HG03521 (cell line): ENCODE measurements at regions not wholly inside any gene's neighbourhood (a gene's known extent, or its start where the extent isn't known, plus 50 kb on each side); places are given as distances from the start of the nearest gene placed in this dataset.

ENCODE experiments used
- ATAC-seq: cut with Tn5 transposase; IDR thresholded peaks from one replicate; pipeline ENCODE4 v1.9.1; 2021; ENCODE audit warnings: mild to moderate bottlenecking, moderate library complexity; ENCODE audit not compliant: unreplicated experiment

DNA sequence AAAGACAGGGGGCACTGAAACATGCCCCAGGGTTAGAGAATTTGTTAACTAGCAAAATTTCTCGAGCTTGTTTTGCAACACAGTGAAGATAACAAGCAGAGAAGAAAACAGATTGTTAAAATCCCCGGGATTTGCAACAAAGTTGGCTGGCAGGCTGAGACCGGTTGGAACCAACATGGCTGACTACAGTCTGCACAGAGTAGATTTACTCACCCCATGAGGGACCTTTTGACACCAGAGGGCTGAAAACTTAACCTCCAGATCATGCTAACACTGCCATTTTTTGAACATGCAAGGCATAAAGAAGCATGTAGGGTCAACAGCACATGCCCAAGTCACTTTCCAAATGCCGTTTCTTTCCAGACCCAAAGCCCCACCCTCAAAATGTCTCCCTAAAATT is 95.2 kb upstream of the TMEM26 start:
- no peak for ATAC-seq

- no peak for ATAC-seq
Observed at GRCh38 chr10:61547297-61547696, 94.1 kb upstream of the TMEM26 start.

- ATAC-seq: no peak
Observed at GRCh38 chr10:61545170-61545569, 92.0 kb upstream of the TMEM26 start.

DNA sequence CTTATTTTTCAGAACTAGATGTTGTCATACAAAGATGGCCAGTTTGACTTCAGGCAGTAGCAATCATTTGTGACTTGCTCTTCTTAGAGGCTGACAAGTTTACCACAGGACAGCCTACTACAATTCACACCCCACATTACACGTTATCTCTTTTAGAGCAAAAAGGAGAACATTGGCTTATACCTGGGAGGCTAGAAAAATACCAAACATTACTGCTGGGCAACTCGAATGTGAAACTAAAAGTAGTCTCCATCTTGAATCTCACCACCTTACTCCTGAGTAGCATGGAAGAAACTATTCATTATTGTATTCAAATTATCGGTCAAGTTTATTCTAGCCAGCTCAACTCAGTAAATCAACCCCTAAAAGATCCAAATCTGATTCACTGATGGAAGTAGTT is 90.7 kb upstream of the TMEM26 start:
- no peak for ATAC-seq

GRCh38 chr10:61542596-61542995 is 89.4 kb upstream of the TMEM26 start:
- ATAC-seq: no peak

GRCh38 chr10:61541960-61542359 is 88.8 kb upstream of the TMEM26 start:
- no peak for ATAC-seq

DNA sequence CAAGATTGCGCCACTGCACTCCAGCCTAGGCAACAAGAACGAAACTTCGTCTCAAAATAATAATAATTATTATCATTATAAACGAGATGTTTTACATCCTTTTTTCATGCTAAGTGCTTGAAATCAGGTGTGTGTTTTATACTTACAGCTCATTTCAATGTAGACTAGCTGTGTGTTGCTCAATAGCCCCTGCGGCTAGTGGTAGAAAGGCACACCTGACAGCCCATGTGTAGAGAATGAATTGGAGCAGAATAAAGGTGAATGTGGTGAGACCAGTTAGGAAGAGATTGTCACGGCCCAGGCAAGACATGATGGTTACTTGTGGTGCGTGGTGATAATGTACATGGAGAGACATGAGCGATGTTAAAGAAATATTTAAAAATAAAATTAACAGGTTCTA is 86.7 kb upstream of the TMEM26 start:
- ATAC-seq: no peak

GRCh38 chr10:61529208-61529607 is 76.0 kb upstream of the TMEM26 start:
- ATAC-seq: no peak

- no peak for ATAC-seq
Observed at GRCh38 chr10:61503051-61503450, 49.9 kb upstream of the TMEM26 start.
